ENCODE measurements at regions not wholly inside any gene's neighbourhood (a gene's known extent, or its start where the extent isn't known, plus 50 kb on each side); places are given as distances from the start of the nearest gene placed in this dataset.

- H3K4me1 Mint-ChIP-seq = no peaks in the 10 kb centered on the region
- no peak overlapping the region for H3K27ac Mint-ChIP-seq
- ATAC-seq (no peak), DNase-seq (no peak)
- H3K27me3 Mint-ChIP-seq = no peaks in the 10 kb centered on the region
- no peaks in the 10 kb centered on the region for H3K9me3 ChIP-seq (ENCODE audit: control insufficient read depth, low read length, poor library complexity, severe bottlenecking)
- no peaks in the 10 kb centered on the region for H3K36me3 Mint-ChIP-seq (ENCODE audit: low read depth)
- H3K4me3 Mint-ChIP-seq = no peak overlapping the region
Measured at GRCh38 chr3:116864590-116864927, 155.0 kb downstream of the TUSC7 start.

DNA sequence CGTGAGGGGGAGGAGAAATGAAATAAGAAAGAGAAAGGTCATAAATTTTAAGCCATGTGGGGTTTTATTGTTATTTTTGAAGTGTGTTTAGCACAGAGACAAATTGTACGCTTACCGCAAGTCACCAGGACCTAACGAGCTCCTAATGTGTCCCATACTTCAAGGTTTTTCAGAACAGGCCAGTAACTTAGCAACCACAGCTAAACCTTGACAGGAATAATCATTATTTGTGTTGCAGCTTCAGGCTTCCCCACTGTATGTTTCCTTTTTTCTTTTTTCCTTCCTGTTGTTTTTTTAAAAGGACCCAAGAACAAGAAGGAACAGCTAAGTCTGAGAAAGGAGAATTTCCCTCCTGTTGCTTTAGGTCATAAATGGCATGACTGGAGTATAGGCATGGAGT, 160.8 kb downstream of the TUSC7 start:
- Mint-ChIP-seq H3K36me3 (ENCODE audit: low read depth) (no peaks in the 10 kb centered on the region), H3K4me1 (no peaks in the 10 kb centered on the region), H3K4me3 (no peak overlapping the region), H3K27me3 (no peaks in the 10 kb centered on the region), H3K27ac (no peak overlapping the region)
- ATAC-seq (no peak), DNase-seq (no peak)
- no peaks in the 10 kb centered on the region for H3K9me3 ChIP-seq (ENCODE audit: control insufficient read depth, low read length, poor library complexity, severe bottlenecking)

DNA sequence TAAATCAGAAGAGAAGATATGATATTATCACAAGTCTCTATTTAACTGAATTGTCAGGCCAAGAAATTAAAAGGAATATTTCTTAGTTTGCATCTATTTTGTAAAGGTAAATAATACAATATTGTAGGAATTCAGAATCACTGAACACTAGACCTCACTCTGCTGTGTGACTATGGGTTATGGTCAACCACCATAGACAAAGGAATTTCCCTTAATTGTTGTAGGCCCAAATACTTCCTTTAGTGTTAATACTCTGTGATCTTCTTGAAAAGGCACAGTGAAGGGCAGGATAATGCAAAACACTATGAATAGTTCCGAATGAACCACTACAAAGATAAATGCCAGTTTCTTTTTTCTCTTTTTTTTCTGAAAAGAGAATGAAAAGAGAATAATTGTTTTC, 162.3 kb downstream of the TUSC7 start:
- no peaks in the 10 kb centered on the region for H3K4me1 Mint-ChIP-seq
- H3K36me3 Mint-ChIP-seq (ENCODE audit: low read depth) = no peaks in the 10 kb centered on the region
- H3K9me3 ChIP-seq (ENCODE audit: control insufficient read depth, low read length, poor library complexity, severe bottlenecking) = no peaks in the 10 kb centered on the region
- ATAC-seq (no peak), DNase-seq (no peak)
- H3K27ac Mint-ChIP-seq = no peak overlapping the region
- H3K27me3 Mint-ChIP-seq = no peaks in the 10 kb centered on the region
- no peak overlapping the region for H3K4me3 Mint-ChIP-seq

DNA sequence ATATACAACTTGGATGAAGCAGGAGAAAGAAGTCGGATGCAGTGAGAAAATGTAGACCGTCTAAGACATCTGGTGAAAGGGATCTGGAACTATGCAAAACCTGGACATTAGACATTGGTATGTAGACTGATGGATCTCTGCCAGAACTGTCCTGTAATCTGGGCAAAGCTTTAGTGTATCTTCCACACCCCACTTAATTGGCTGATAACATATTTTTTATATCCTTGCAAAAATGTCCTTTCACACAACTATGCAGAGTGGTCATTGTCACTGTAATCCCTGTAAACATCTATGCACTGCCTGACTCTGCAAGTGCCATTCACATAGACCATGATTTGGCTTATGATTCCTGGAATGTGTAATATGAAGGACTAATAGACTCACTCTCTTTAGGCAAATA, 163.1 kb downstream of the TUSC7 start:
- no peaks in the 10 kb centered on the region for H3K9me3 ChIP-seq (ENCODE audit: control insufficient read depth, low read length, poor library complexity, severe bottlenecking)
- ATAC-seq (no peak), DNase-seq (no peak)
- Mint-ChIP-seq H3K4me3 (no peak overlapping the region), H3K27ac (no peak overlapping the region), H3K4me1 (no peaks in the 10 kb centered on the region), H3K36me3 (ENCODE audit: low read depth) (no peaks in the 10 kb centered on the region), H3K27me3 (no peaks in the 10 kb centered on the region)

DNA sequence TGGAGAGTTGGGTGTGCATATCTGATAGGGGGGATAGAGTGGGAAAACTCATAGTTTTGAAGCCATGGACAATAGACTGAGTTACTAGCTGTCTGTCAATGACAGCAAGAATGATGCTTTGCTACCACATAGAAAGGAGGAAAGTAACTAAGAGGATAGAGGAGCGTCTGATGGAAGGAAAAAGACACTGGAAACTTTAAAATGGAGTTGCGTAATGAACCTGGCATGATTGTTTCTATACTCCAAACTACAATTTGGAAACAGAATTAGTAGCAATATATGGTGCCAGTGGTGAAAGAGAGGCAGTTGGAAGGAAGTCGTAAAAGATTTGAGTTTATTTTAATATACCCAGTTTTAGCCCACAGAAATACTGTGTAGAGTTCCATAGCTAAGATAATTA, 163.6 kb downstream of the TUSC7 start:
- Mint-ChIP-seq H3K4me3 (no peak overlapping the region), H3K4me1 (no peaks in the 10 kb centered on the region), H3K36me3 (ENCODE audit: low read depth) (no peaks in the 10 kb centered on the region), H3K27ac (no peak overlapping the region), H3K27me3 (no peaks in the 10 kb centered on the region)
- DNase-seq = no peak
- no peaks in the 10 kb centered on the region for H3K9me3 ChIP-seq (ENCODE audit: control insufficient read depth, low read length, poor library complexity, severe bottlenecking)
- no peak for ATAC-seq

DNA sequence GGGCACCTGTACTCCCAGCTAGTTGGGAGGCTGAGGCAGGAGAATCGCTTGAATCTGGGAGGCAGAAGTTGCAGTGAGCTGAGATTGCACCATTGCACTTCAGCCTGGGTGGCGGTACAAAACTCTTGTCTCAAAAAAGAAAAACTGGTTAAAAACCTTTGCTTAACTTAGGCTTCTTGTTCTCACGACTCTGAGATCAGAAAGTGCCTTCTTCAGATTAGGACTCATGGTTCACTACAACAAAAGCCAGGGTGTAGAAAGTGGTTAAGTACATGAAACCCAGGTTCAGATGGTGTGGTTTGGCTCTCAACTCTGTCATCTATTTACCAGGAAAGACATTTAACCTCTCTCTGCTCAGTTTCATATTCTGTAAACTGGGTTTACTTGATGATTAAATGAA, 168.4 kb downstream of the TUSC7 start:
- H3K27me3 Mint-ChIP-seq = no peaks in the 10 kb centered on the region
- no peak overlapping the region for H3K4me3 Mint-ChIP-seq
- H3K36me3 Mint-ChIP-seq (ENCODE audit: low read depth) = no peaks in the 10 kb centered on the region
- ATAC-seq = no peak
- no peak for DNase-seq
- no peak overlapping the region for H3K27ac Mint-ChIP-seq
- H3K4me1 Mint-ChIP-seq = no peaks in the 10 kb centered on the region
- no peaks in the 10 kb centered on the region for H3K9me3 ChIP-seq (ENCODE audit: control insufficient read depth, low read length, poor library complexity, severe bottlenecking)

DNA sequence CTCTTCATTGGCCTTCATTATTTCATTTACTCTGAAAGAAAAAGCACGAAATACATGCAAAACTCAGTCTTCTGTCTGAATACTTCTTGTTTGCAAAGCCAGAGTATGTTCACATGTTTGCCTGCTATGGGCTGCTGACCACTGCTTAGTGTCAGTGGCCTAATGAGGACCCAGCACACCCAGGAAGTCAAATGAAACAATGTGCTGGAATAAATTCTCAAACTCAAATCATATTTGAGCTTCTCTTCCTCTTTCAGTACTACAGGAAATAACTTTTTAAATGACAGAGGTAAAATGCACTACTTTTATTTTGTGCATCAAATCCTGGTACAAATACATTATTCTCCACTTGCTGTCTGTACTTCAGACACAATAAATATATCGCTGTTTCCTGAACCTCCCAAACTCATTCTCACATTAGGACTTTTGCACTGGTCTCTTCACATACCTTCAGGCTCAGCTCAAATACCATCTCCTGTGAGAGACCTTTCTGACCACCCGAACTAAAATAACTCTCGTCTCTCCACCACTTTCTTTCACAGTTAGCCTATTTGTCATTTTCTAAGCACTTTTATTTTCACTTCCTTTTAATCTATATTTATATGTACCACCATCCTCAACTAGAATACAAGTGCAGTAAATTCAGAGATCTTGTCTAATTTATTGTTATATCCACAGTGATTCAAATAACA, 176.8 kb downstream of the TUSC7 start:
- ATAC-seq (no peak), DNase-seq (no peak)
- H3K9me3 ChIP-seq (ENCODE audit: control insufficient read depth, low read length, poor library complexity, severe bottlenecking) = no peaks in the 10 kb centered on the region
- Mint-ChIP-seq H3K27me3 (no peaks in the 10 kb centered on the region), H3K4me3 (no peak overlapping the region), H3K27ac (no peak overlapping the region), H3K4me1 (no peaks in the 10 kb centered on the region), H3K36me3 (ENCODE audit: low read depth) (no peaks in the 10 kb centered on the region)

- H3K27me3 Mint-ChIP-seq = no peaks in the 10 kb centered on the region
- H3K4me3 Mint-ChIP-seq = no peak overlapping the region
- DNase-seq = no peak
- no peak overlapping the region for H3K27ac Mint-ChIP-seq
- H3K36me3 Mint-ChIP-seq (ENCODE audit: low read depth) = no peaks in the 10 kb centered on the region
- H3K9me3 ChIP-seq (ENCODE audit: control insufficient read depth, low read length, poor library complexity, severe bottlenecking) = peaks cover 3% of the 10 kb centered on the region
- H3K4me1 Mint-ChIP-seq = no peaks in the 10 kb centered on the region
- no peak for ATAC-seq
Measured at GRCh38 chr3:116896116-116896515, 186.5 kb downstream of the TUSC7 start.

DNA sequence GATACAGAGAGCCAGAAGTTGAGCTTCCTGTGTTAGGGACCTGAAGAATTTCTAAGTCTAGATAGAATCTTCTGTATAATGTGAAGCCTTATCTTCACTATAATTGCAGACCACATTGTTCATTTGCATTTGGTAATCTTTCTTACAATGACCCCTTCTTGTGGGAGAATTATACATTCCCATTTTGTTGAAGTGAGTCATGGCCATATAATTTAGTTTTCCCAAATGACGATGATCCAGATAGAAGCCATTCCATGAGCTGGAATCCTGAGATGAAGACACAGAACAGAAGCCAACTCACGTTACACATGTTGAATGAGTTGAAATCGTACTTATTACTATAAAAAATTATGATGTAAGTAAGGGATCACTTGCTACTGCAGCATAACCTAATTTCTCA, 187.8 kb downstream of the TUSC7 start:
- Mint-ChIP-seq H3K27me3 (no peaks in the 10 kb centered on the region), H3K4me3 (no peak overlapping the region), H3K4me1 (no peaks in the 10 kb centered on the region)

GRCh38 chr3:116899253-116899652, 189.7 kb downstream of the TUSC7 start:
- Mint-ChIP-seq H3K36me3 (ENCODE audit: low read depth) (no peaks in the 10 kb centered on the region), H3K27ac (no peak overlapping the region)
- ATAC-seq = no peak

More for the DNA sequence above, 187.8 kb downstream of the TUSC7 start:
- Mint-ChIP-seq H3K27ac (no peak overlapping the region), H3K36me3 (ENCODE audit: low read depth) (no peaks in the 10 kb centered on the region)
- DNase-seq (no peak), ATAC-seq (no peak)
- peaks cover 1% of the 10 kb centered on the region for H3K9me3 ChIP-seq (ENCODE audit: control insufficient read depth, low read length, poor library complexity, severe bottlenecking)

GRCh38 chr3:116905334-116905733, 195.8 kb downstream of the TUSC7 start:
- no peaks in the 10 kb centered on the region for H3K27me3 Mint-ChIP-seq
- no peaks in the 10 kb centered on the region for H3K9me3 ChIP-seq (ENCODE audit: control insufficient read depth, low read length, poor library complexity, severe bottlenecking)
- ATAC-seq = no peak
- H3K27ac Mint-ChIP-seq = no peak overlapping the region
- H3K36me3 Mint-ChIP-seq (ENCODE audit: low read depth) = no peaks in the 10 kb centered on the region
- H3K4me1 Mint-ChIP-seq = no peaks in the 10 kb centered on the region
- no peak for DNase-seq
- H3K4me3 Mint-ChIP-seq = no peak overlapping the region

More at GRCh38 chr3:116899253-116899652, 189.7 kb downstream of the TUSC7 start:
- H3K27me3 Mint-ChIP-seq = no peaks in the 10 kb centered on the region
- H3K9me3 ChIP-seq (ENCODE audit: control insufficient read depth, low read length, poor library complexity, severe bottlenecking) = no peaks in the 10 kb centered on the region
- no peak overlapping the region for H3K4me3 Mint-ChIP-seq
- H3K4me1 Mint-ChIP-seq = no peaks in the 10 kb centered on the region
- no peak for DNase-seq

GRCh38 chr3:116905794-116906193, 196.2 kb downstream of the TUSC7 start:
- no peaks in the 10 kb centered on the region for H3K9me3 ChIP-seq (ENCODE audit: control insufficient read depth, low read length, poor library complexity, severe bottlenecking)
- no peaks in the 10 kb centered on the region for H3K4me1 Mint-ChIP-seq
- no peaks in the 10 kb centered on the region for H3K36me3 Mint-ChIP-seq (ENCODE audit: low read depth)
- no peak for ATAC-seq
- no peaks in the 10 kb centered on the region for H3K27me3 Mint-ChIP-seq
- H3K27ac Mint-ChIP-seq = no peak overlapping the region
- no peak for DNase-seq
- no peak overlapping the region for H3K4me3 Mint-ChIP-seq

DNA sequence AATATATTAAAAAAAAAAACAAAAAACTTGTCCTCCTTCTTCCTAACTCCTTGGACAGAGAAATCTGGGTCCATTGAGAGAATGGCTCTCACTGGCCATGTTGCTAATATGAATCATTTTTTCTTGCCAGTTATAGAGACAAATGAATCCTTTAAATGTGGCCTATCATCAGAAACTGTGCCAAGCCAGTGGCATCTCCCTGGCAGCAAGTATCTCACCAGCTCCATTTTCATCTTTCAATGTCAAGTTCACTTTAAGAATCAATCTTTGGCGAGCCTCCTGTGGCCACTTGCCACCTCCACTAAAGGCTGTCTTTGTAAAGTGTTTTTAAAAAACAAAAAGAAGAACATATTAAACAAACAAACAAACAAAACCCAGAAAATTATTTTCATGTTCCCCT, 202.5 kb downstream of the TUSC7 start:
- no peaks in the 10 kb centered on the region for H3K27me3 Mint-ChIP-seq
- H3K27ac Mint-ChIP-seq = no peak overlapping the region
- no peaks in the 10 kb centered on the region for H3K4me1 Mint-ChIP-seq
- no peaks in the 10 kb centered on the region for H3K36me3 Mint-ChIP-seq (ENCODE audit: low read depth)
- no peaks in the 10 kb centered on the region for H3K9me3 ChIP-seq (ENCODE audit: control insufficient read depth, low read length, poor library complexity, severe bottlenecking)
- ATAC-seq = no peak
- H3K4me3 Mint-ChIP-seq = no peak overlapping the region
- no peak for DNase-seq

- Mint-ChIP-seq H3K4me3 (no peak overlapping the region), H3K27ac (no peak overlapping the region), H3K36me3 (ENCODE audit: low read depth) (no peaks in the 10 kb centered on the region), H3K27me3 (no peaks in the 10 kb centered on the region), H3K4me1 (no peaks in the 10 kb centered on the region)
- DNase-seq = no peak
- no peak for ATAC-seq
- H3K9me3 ChIP-seq (ENCODE audit: control insufficient read depth, low read length, poor library complexity, severe bottlenecking) = no peaks in the 10 kb centered on the region
Measured at GRCh38 chr3:116914004-116914403, 204.4 kb downstream of the TUSC7 start.
